ENCODE measurements at regions not wholly inside any gene's neighbourhood (a gene's known extent, or its start where the extent isn't known, plus 50 kb on each side); places are given as distances from the start of the nearest gene placed in this dataset.

GRCh38 chr5:8060235-8060952 lies 191.4 kb downstream of the MTRR start:
- Histone ChIP-seq H3K27me3 (no peaks in the 10 kb centered on the region), H3K4me3 (no peak overlapping the region), H3K27ac (no peak overlapping the region), H3K9me3 (no peaks in the 10 kb centered on the region), H3K36me3 (no peaks in the 10 kb centered on the region), H3K4me1 (no peaks in the 10 kb centered on the region)
- no peak for TF ChIP-seq CTCF (IDR thresholded peaks at IDR 0.05)
- intact Hi-C loops (cut with DNase I; ENCODE audit: low total_unique reads) = no loop called here
- no peak for DNase-seq

- no peaks in the 10 kb centered on the region for H3K4me1 ChIP-seq
- DNase-seq = no peak
- H3K27ac ChIP-seq = no peak overlapping the region
- no peaks in the 10 kb centered on the region for H3K36me3 ChIP-seq
- H3K4me3 ChIP-seq = no peak overlapping the region
- H3K9me3 ChIP-seq = no peaks in the 10 kb centered on the region
- intact Hi-C loops (cut with DNase I; ENCODE audit: low total_unique reads) = no loop called here
- no peaks in the 10 kb centered on the region for H3K27me3 ChIP-seq
- TF ChIP-seq CTCF (IDR thresholded peaks at IDR 0.05) = no peak
Measured at GRCh38 chr5:8060953-8061429, 192.0 kb downstream of the MTRR start.

GRCh38 chr5:8062521-8062920 lies 193.6 kb downstream of the MTRR start:
- no peak overlapping the region for H3K27ac ChIP-seq
- no peaks in the 10 kb centered on the region for H3K36me3 ChIP-seq
- no peak overlapping the region for H3K4me3 ChIP-seq
- TF ChIP-seq CTCF (IDR thresholded peaks at IDR 0.05) = no peak
- DNase-seq = no peak
- no peaks in the 10 kb centered on the region for H3K4me1 ChIP-seq
- H3K9me3 ChIP-seq = no peaks in the 10 kb centered on the region
- intact Hi-C loops (cut with DNase I; ENCODE audit: low total_unique reads) = no loop called here
- H3K27me3 ChIP-seq = no peaks in the 10 kb centered on the region

- Histone ChIP-seq H3K27ac (no peak overlapping the region), H3K4me1 (no peaks in the 10 kb centered on the region), H3K9me3 (no peaks in the 10 kb centered on the region), H3K36me3 (no peaks in the 10 kb centered on the region), H3K4me3 (no peak overlapping the region), H3K27me3 (no peaks in the 10 kb centered on the region)
- DNase-seq = no peak
- TF ChIP-seq CTCF (IDR thresholded peaks at IDR 0.05) = no peak
- intact Hi-C loops (cut with DNase I; ENCODE audit: low total_unique reads) = no loop called here
Measured at GRCh38 chr5:8068078-8068477, 199.1 kb downstream of the MTRR start.

- Histone ChIP-seq H3K4me1 (no peaks in the 10 kb centered on the region), H3K27ac (no peak overlapping the region), H3K9me3 (no peaks in the 10 kb centered on the region), H3K4me3 (no peak overlapping the region), H3K36me3 (no peaks in the 10 kb centered on the region), H3K27me3 (no peaks in the 10 kb centered on the region)
- no peak for TF ChIP-seq CTCF (IDR thresholded peaks at IDR 0.05)
- no peak for DNase-seq
- intact Hi-C loops (cut with DNase I; ENCODE audit: low total_unique reads) = no loop called here
Measured at GRCh38 chr5:8070138-8070537, 201.2 kb downstream of the MTRR start.

All from tibial artery (tissue), 4 donors.